Left ventricle myocardium superior (tissue), 1 donor: ENCODE measurements at regions not wholly inside any gene's neighbourhood (a gene's known extent, or its start where the extent isn't known, plus 50 kb on each side); places are given as distances from the start of the nearest gene placed in this dataset.

ENCODE experiments used
- ATAC-seq: fragments of 200-7000 bp; cut with Tn5 transposase; one replicate; pipeline ENCODE4 v1.9.1; 2020; ENCODE audit warnings: mild to moderate bottlenecking, moderate library complexity
- DNase-seq: peaks from one replicate; pipeline ENCODE4 v3.0.0-alpha.2; 2020
- intact Hi-C: fragments of 100-400 bp; cut with micrococcal nuclease; formaldehyde crosslinking; loops from one replicate; pipeline ENCODE4 v1.11.0; 2022
- donor health status: DM: no; HTN: yes; CAD: no; lungs with severe emphysema.

DNA sequence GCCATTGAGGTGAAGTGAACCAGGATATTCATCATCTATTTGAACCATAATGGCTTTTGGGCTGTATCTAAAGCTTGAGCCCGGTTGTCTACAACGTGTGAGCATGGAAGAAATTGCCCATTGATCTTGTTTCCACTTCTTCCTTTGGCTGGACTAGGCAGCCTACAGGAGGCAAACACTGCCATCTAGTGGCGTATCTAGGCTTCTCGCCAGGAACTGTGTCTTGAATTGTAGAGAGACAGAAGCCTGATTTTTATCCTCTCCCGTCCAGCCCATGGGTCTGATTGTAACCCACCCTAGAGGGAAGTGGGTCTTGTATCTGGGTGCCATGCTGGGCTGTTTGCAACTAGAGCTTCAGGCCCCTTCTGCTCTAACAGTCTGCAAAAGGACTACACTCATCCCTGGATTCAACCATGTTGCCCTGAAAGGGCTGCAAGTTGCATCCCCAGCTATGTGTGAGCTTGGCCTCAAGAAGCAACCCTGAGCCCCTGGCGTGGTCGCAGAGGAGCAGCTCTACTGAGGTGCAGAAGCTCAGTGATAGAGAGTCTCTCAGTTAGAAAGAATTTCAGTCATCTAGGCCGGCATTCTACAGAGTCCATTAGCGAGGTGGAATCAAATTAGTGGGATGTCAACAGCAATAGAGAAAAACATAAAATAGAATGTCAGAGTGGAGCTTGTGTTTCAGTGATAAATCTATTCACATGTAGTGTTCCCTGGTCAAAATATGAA, 170.2 kb upstream of the UMPS start:
- ATAC-seq (peak; percentile 76), DNase-seq (peak; percentile 52)
- intact Hi-C loops: loop anchor here (10.0 kb wide), 1 partner anchor 205 kb away; no protein-coding TSS in a partner anchor

DNA sequence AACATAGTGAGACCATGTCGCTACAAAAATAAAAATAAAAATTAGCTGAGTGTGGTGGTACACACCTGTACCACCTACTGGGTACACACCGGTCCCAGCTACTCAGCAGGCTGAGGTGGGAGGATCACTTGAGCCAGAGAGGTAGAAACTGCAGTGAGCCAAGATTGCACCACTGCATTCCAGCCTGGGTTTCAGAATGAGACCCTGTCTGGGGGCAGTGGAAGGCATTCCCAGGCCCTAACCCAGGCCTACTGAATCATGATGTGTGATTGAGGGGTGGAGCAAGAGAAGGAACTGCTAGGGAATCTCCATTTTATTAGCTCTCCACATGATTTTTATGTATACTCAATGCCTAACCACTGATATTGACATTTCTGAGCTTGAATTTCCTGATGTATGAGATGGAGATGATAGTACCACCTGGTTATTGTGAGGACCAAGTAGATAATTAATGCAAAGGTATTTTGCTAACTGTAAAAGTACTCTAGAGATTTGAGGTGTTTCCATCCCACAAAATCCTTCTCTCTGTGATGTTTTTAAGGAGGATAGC, 169.5 kb upstream of the UMPS start:
- DNase-seq: no peak

DNA sequence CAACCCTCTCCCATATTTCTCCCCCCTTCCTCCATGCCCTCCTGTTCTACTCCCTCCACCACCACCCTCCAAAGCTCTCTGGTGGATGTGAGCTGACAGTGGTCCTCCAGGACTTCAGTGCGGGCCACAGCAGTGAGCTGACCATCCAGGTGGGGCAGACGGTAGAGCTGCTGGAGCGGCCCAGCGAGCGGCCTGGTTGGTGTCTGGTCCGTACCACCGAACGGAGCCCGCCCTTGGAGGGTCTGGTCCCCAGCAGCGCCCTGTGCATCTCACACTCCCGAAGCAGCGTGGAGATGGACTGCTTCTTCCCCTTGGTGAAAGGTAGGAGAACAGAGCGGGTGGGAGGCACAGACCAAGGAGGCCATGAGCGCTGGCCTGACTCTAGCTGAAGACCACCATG, 167.5 kb upstream of the UMPS start:
- intact Hi-C loops: no loop called here
- DNase-seq (no peak), ATAC-seq (no peak)

More for the DNA sequence above, 169.5 kb upstream of the UMPS start:
- intact Hi-C loops: no loop called here
- no peak for ATAC-seq

DNA sequence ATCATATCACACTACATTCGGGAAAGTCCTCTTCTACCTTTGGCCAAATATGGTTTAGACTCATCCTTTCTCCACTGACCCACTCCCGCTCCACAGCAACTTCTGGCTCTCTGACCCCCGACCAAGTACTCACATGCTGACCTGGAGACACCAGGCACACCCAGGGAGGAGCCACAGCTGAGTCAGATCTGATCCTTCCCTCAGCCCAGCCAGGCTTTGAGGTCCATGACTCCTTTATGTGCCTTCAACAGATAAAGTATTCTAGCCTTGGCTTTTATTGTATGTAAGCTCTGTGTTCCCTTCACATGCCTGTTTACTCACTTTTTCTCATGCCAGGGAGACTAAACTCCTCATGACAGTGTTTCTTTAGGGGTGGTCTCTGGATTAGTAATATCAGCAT, 166.9 kb upstream of the UMPS start:
- DNase-seq (no peak), ATAC-seq (no peak)
- intact Hi-C loops: no loop called here

DNA sequence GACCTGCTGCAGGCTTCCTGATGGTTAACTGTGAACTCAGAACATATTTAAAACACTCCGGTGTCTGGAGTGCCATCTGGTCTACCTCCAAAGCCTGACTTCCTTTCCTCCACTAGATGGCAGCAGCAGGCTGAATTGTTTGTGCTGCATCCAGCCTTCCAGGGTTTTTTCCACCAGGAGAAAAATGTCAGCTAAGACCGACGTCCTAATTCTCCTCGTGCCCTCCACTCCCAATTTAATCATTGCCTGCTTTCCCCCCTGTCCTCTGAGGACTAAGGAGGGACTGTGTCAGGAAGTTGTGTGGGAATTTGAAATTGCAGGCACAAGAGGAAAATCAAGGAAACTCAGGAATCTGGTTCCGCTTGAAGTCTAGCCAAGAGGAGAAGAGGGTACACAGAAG, 165.2 kb upstream of the UMPS start:
- intact Hi-C loops: loop anchor here (2.0 kb wide), 1 partner anchor 124 kb away; no protein-coding TSS in a partner anchor
- peak; percentile 67 for ATAC-seq
- DNase-seq: peak; percentile 65

DNA sequence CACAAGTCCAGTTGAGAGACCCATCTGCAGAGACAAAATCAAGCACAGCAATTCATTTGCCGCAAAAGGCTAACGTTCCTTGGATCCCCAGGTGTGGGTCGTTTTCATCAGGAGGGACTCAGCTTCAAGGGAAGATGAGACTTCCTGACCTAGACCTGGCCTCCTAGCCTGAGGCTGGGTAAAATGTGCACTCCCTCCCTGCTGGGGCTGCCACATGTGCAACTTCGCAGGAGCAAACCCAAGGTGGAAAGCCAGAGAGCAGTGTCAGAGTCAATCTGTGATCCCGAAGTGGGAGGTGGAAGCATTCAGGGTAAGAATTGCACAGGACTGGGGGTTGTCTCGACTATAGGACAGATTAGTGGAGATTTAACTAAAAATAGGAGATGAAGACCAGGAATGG, 164.7 kb upstream of the UMPS start:
- no peak for DNase-seq
- intact Hi-C loops: loop anchor here (2.0 kb wide), 1 partner anchor 123 kb away; no protein-coding TSS in a partner anchor
- ATAC-seq: no peak

DNA sequence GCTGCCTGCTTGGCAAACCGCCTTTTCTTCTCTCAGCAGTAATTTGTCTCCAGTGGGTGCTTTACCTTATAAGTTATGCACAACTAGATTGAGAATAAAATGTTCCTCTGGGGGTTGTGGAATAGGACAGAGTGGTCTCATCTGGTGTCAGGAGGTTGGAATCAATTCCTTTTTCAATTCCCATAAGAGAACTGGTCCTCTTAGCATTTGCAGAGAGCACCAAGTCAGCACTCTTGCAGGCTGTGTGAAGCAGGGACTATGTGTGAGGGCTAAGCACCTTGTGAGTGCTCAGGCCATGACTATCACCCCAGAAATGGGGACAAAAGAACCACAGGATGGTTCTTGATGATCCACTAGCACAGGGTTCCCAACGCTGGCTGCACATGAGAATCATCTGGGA, 163.6 kb upstream of the UMPS start:
- no peak for DNase-seq
- ATAC-seq: no peak
- intact Hi-C loops: no loop called here

DNA sequence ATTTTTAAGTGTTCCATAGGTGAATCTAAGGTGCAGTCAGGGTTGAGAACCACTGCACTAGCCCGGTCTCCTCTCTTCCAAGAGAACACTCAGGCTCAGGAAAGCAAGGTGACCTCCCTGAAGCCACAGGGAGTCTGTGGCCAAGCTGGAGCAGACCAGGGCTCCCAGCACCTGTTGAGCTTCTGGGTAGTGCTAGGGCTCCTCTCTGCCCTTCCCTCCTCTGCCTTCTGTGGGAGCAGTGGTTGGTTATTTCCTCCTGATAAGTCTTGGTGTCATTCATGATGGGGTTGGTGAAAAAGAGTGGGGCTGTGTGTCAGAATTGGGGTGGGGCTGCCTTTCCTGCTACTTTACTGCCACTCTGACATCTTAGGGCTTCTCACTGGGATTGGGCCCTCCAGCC, 163.1 kb upstream of the UMPS start:
- intact Hi-C loops: no loop called here
- no peak for DNase-seq
- ATAC-seq: no peak

DNA sequence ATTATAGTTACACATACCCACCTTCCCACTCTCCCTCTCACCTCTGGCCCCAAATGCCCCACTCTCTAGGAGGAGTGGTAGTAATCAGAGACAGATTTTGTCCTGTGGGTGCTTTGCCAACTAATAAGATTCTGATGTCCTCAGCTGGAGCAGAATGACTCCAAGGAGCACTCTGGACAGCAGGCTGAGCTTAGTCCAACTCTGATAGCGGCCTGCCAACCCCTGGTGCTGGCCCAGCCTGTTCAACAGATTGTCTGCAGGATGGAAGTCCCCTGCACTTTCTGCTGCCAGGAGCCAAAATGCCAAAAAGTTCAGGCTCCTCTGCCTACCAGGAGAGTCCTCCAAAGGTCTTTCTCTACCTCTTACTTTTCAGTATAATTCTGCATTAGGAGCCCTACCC, 160.5 kb upstream of the UMPS start:
- peak; percentile 94 for ATAC-seq
- intact Hi-C loops: no loop called here
- DNase-seq: peak; percentile 80

DNA sequence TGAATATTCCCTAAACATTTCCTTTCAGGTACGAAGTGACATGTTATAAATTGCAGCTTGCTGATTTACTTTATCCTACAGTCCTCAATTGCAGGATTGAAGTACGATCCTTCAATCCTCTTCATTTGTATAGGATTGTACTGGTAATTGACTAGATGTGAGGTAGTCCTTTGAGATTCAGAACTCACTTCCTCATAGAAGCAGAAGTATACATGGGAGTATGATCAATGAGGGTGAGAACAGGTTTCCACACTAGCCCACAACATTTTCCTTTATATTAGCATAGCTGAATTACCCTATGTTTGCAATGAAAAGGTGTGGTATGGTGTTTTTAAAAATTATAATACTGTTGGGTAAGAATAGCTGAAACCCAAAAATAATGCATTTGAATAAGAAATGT, 160.0 kb upstream of the UMPS start:
- DNase-seq (no peak), ATAC-seq (no peak)
- intact Hi-C loops: no loop called here

DNA sequence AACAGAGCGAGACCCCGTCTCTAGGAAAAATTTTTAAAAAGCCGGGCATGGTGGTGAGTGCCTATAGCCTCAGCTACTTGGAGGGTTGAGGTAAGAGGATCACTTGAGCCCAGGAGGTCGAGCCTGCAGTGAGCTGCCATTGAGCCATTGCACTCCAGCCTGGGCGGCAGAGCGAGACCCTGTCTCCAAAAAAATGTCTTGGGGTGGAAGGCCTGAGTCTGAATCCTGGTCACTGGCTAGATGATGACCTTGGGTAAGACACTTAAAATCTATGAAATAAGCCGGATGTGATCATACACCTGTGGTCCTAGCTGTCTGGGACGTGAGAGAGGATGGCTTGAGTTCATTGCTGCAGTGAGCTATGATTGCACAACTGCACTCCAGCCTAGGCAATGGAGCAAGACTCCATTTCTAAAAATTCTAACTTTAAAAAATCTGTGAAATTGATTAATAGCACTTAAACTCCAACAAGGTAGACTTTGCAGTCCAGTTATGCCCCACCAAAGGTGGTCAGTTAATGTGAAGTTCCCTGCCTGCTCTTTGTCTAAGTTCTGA, 157.3 kb upstream of the UMPS start:
- no peak for ATAC-seq
- intact Hi-C loops: no loop called here
- DNase-seq: no peak

DNA sequence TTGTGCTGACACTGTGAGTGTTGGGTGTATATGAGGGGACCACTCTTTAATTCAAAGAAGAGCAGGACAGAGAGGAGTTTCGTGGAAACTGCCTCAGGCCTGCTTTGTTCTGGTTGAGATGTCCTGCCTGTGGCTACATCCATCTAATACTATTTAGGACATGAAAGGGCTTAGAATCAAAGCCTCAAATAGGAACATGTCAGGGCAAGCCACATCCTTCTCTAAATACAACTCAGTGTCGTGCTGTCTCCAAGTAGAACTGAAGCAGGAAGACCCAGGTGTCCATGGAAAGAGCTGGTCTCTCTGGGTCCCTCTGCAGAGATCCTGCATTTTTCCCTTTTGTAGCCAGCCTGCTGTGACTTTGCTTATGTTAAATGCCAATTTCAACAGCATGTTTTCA, 156.2 kb upstream of the UMPS start:
- DNase-seq: no peak
- no peak for ATAC-seq
- intact Hi-C loops: no loop called here

DNA sequence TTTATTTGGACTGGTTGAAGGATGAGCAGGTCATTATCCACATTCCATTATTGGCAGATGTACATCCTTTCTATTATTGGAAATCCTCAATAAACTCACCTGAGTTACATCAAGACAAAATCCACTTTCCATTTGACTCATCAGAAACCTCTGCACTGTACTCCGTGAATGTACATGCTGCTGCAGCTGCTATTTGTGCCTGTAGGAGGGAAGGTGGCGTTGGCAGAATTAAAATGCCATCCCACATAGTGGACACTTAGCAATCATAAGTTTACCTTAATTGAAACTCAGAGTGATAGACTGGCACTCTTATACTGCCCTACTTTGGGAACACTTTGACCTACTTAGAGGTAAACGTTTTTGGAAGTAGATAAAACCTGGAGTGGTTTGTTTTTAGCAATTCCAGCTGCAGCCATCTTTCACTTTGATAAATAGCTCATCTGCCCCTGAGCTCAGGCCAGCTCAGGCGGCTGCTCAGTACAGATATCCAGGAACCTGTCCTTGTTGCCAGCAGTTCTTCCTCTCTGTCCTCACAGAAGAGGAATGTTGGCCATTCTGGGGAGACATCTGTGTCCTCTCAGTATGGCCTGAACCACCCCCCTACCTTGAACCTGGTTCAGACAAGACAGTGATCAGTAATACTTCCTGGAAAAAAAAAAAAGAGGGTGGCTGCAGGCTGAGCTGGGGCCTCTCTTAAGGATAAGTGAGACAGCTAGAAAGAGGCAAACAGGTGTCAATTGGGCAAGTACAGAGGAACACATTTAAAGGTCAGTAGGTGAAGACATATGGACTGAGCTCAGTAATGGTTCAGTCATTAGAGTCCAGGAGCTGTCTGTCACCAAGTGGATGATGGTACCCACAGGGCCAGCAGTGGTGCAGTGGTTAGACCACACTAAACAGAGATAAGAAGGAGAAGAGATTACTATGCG, 153.4 kb upstream of the UMPS start:
- intact Hi-C loops: no loop called here
- peak; percentile 92 for ATAC-seq
- DNase-seq: no peak

DNA sequence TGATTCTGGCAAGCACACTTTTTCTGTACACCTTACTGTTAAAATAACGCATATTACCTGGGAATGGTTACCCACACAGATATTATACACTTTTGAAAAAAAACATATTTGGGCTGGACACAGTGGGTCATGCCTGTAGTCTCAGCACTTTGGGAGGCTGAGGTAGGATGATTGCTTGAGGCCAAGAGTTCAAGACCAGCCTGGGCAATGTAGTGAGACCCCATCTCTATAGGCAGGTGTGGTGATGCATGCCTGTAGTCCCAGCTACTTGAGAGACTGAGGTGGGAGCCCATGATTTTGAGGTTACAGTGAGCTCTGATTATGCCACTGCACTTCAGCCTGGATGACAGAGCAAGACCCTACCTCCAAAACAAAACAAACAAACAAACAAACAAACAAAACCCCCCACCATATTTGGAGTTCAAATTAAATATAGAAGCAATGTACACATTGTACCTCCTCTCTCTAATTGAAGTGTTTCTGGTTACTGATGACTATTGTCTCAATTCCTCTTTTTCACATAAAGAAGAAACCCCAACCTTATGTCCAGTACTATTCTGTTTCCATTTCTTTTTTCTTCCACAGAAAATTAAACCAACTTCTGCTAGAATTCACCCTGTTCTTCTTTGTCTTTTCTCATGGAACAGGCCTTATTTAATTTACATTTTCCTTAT, 152.6 kb upstream of the UMPS start:
- intact Hi-C loops: no loop called here
- ATAC-seq (no peak), DNase-seq (no peak)

DNA sequence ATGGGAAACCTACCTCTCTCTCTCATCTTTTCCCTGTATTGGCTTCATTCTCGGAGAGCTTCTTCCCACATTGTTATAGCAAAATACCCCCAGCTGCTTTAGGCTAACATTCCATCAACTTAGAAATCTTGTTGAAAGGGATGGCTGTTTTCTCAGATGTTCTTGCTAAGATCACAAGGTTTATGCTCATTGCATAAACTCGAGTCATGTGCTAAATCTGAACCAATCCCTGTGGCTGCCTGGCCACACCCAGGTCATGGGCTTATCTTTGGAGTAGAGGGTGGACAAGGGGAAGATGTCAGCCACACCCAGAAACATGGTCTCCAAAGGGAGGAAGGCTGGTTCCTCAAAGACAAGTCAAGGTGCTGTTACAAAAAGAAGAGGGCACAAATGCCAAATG, 150.6 kb upstream of the UMPS start:
- no peak for ATAC-seq
- intact Hi-C loops: no loop called here

DNA sequence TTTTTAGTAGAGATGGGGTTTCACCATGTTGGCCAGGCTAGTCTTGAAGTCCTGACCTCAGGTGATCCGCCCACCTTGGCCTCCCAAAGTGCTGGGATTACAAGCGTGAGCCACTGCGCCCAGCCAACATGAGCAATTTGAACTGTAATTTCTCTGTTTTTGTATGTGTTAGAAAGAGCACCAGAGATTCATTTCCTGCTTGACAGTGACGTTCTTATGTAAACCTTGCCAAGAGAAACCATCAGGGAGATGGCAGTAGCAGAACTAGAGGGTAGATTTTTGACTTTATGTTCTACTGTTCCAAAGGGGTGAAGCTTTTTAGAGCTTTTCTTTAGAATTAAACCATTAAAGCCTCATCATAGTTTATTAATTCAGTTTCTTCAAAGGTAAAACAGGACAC, 148.1 kb upstream of the UMPS start:
- ATAC-seq (no peak), DNase-seq (no peak)
- intact Hi-C loops: no loop called here

More for the DNA sequence above, 150.6 kb upstream of the UMPS start:
- no peak for DNase-seq

DNA sequence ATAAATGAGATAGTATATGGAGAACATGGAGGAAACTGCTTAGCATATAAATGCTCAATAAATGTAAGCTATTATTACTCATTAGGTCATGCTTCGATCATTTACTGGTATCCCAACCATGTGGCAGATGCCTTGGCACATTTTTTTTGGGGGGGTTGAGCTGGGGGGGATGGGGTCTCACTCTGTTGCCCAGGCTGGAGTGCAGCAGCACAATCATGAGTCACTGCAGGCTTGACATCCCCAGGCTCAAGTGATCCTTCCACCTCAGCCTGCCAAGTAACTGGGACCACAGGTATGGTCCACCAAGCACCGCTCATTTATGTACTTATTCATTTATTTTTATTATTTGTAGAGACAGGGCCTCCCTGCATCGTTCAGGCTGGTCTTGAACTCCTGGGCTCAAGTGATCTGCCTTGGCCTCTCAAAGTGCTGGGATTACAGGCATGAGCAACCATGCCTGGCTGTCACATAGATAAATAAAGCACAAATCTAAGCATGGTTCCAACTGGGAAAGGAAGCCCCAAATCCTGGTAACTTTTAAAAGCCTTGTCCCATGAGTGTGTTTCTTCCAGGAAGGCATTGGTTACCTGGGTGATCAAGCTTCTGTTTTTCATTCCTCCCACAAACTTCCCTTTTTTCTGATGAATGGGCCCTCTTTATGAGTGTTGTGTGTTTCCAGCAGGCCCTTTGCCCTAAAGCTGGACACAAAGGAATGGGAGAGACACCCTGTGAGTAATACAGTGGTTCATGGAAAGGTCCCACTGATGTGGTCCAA, 147.4 kb upstream of the UMPS start:
- no peak for ATAC-seq
- no peak for DNase-seq
- intact Hi-C loops: no loop called here

DNA sequence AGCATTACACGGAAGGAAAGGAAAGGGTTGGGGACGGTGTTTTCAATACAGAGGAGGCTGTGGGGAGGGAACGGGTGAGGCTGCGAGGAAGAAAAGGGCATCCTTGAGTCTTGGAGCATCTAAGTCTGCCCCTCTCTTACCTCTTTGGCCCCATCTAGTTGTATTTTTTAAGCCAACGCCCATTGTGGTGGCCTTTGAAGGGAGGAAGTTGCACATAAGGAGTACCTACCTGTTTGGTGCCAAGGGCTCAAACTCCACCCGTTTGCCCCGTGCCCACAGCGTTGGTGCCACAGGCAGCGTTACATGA, 146.1 kb upstream of the UMPS start:
- DNase-seq (no peak), ATAC-seq (no peak)
- intact Hi-C loops: no loop called here
